Liver (tissue), 3 donors: ENCODE measurements at regions not wholly inside any gene's neighbourhood (a gene's known extent, or its start where the extent isn't known, plus 50 kb on each side); places are given as distances from the start of the nearest gene placed in this dataset.

ENCODE experiments used
- HNF4A ChIP-seq, 2 donors: conservative IDR thresholded peaks; 2 replicates each; pipeline ENCODE4 v1.6.1; 2016; ENCODE audit warnings: antibody characterized with exemption in 2 of 2, mild to moderate bottlenecking in 2 of 2
- NR2F2 ChIP-seq: IDR thresholded peaks from 2 replicates; pipeline ENCODE4 v1.6.1; 2016; ENCODE audit warnings: antibody characterized with exemption
- TAF1 ChIP-seq: conservative IDR thresholded peaks from 2 replicates; pipeline ENCODE4 v1.6.1; 2016; ENCODE audit warnings: antibody characterized with exemption, mild to moderate bottlenecking
- YY1 ChIP-seq: IDR thresholded peaks from 2 replicates; pipeline ENCODE4 v1.6.1; 2016; ENCODE audit warnings: antibody characterized with exemption, mild to moderate bottlenecking
- TF ChIP-seq, protein P1 (sequence below): fragments of 150-350 bp; IDR thresholded peaks from 2 replicates; pipeline ENCODE4 v1.5.1; 2017; ENCODE audit warnings: improper control_type of control experiment, low read depth, low read length; ENCODE audit not compliant: missing input control
- TF ChIP-seq, protein P2 (sequence below): IDR thresholded peaks from 2 replicates; pipeline ENCODE4 v1.6.1; 2016; ENCODE audit warnings: antibody characterized with exemption, mild to moderate bottlenecking
- donor health status: healthy.
- donor health status: healthy.

- TF ChIP-seq, protein P1, sequence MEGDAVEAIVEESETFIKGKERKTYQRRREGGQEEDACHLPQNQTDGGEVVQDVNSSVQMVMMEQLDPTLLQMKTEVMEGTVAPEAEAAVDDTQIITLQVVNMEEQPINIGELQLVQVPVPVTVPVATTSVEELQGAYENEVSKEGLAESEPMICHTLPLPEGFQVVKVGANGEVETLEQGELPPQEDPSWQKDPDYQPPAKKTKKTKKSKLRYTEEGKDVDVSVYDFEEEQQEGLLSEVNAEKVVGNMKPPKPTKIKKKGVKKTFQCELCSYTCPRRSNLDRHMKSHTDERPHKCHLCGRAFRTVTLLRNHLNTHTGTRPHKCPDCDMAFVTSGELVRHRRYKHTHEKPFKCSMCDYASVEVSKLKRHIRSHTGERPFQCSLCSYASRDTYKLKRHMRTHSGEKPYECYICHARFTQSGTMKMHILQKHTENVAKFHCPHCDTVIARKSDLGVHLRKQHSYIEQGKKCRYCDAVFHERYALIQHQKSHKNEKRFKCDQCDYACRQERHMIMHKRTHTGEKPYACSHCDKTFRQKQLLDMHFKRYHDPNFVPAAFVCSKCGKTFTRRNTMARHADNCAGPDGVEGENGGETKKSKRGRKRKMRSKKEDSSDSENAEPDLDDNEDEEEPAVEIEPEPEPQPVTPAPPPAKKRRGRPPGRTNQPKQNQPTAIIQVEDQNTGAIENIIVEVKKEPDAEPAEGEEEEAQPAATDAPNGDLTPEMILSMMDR = no peak
- TF ChIP-seq YY1 (no peak), NR2F2 (no peak), TAF1 (no peak), HNF4A (conservative IDR thresholded peaks at IDR 0.05) (no peak)
- TF ChIP-seq, protein P2, sequence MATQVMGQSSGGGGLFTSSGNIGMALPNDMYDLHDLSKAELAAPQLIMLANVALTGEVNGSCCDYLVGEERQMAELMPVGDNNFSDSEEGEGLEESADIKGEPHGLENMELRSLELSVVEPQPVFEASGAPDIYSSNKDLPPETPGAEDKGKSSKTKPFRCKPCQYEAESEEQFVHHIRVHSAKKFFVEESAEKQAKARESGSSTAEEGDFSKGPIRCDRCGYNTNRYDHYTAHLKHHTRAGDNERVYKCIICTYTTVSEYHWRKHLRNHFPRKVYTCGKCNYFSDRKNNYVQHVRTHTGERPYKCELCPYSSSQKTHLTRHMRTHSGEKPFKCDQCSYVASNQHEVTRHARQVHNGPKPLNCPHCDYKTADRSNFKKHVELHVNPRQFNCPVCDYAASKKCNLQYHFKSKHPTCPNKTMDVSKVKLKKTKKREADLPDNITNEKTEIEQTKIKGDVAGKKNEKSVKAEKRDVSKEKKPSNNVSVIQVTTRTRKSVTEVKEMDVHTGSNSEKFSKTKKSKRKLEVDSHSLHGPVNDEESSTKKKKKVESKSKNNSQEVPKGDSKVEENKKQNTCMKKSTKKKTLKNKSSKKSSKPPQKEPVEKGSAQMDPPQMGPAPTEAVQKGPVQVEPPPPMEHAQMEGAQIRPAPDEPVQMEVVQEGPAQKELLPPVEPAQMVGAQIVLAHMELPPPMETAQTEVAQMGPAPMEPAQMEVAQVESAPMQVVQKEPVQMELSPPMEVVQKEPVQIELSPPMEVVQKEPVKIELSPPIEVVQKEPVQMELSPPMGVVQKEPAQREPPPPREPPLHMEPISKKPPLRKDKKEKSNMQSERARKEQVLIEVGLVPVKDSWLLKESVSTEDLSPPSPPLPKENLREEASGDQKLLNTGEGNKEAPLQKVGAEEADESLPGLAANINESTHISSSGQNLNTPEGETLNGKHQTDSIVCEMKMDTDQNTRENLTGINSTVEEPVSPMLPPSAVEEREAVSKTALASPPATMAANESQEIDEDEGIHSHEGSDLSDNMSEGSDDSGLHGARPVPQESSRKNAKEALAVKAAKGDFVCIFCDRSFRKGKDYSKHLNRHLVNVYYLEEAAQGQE = no peak
Measured at GRCh38 chr1:72837781-72838180, 555.4 kb upstream of the NEGR1 start.
